ENCODE measurements at regions not wholly inside any gene's neighbourhood (a gene's known extent, or its start where the extent isn't known, plus 50 kb on each side); places are given as distances from the start of the nearest gene placed in this dataset.

GRCh38 chr14:51334566-51334965 lies 94.5 kb downstream of the TMX1 start:
- H3K27ac Mint-ChIP-seq = no peak overlapping the region
- peaks cover 9% of the 10 kb centered on the region for H3K4me1 ChIP-seq (ENCODE audit: insufficient read depth)
- H3K36me3 Mint-ChIP-seq (ENCODE audit: low read depth) = no peaks in the 10 kb centered on the region
- no peaks in the 10 kb centered on the region for H3K27me3 ChIP-seq (ENCODE audit: insufficient read depth)
- no peaks in the 10 kb centered on the region for H3K79me2 ChIP-seq (replicated peaks; ENCODE audit: insufficient read depth)
- no peak overlapping the region for H3K4me3 ChIP-seq
- ATAC-seq (no peak), DNase-seq (ENCODE audit: low spot score) (no peak)
- no peak overlapping the region for H2AFZ ChIP-seq
- no peak overlapping the region for H3K4me3 Mint-ChIP-seq
- no peak overlapping the region for H3K27ac ChIP-seq (ENCODE audit: low read depth)
- H3K36me3 ChIP-seq (ENCODE audit: insufficient read depth) = no peaks in the 10 kb centered on the region; the same call in 1 of the 2 replicates
- H3K9me2 ChIP-seq (ENCODE audit: insufficient read depth) = peaks cover 10% of the 10 kb centered on the region
- no peaks in the 10 kb centered on the region for H4K20me1 ChIP-seq (replicated peaks; ENCODE audit: insufficient read depth)
- H3F3A ChIP-seq (replicated peaks; ENCODE audit: low read depth) = no peaks in the 10 kb centered on the region
- peaks cover 3% of the 10 kb centered on the region for H3K27me3 Mint-ChIP-seq (ENCODE audit: insufficient read depth, low read depth, poor library complexity)
- no peak overlapping the region for H3K4me2 ChIP-seq
- peaks cover 8% of the 10 kb centered on the region; the same call in 2 of the 3 replicates for H3K4me1 Mint-ChIP-seq
- TF ChIP-seq, protein P1, sequence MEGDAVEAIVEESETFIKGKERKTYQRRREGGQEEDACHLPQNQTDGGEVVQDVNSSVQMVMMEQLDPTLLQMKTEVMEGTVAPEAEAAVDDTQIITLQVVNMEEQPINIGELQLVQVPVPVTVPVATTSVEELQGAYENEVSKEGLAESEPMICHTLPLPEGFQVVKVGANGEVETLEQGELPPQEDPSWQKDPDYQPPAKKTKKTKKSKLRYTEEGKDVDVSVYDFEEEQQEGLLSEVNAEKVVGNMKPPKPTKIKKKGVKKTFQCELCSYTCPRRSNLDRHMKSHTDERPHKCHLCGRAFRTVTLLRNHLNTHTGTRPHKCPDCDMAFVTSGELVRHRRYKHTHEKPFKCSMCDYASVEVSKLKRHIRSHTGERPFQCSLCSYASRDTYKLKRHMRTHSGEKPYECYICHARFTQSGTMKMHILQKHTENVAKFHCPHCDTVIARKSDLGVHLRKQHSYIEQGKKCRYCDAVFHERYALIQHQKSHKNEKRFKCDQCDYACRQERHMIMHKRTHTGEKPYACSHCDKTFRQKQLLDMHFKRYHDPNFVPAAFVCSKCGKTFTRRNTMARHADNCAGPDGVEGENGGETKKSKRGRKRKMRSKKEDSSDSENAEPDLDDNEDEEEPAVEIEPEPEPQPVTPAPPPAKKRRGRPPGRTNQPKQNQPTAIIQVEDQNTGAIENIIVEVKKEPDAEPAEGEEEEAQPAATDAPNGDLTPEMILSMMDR (conservative IDR thresholded peaks at IDR 0.05; ENCODE audit: low read depth in 2 of 2) = no peak
- TF ChIP-seq EZH2phosphoT487 (IDR thresholded peaks at IDR 0.05; ENCODE audit: unreplicated experiment) = no peak
- no peak for TF ChIP-seq POLR2AphosphoS5 (IDR thresholded peaks at IDR 0.05; ENCODE audit: low read depth)
- TF ChIP-seq NANOG (IDR thresholded peaks at IDR 0.05; ENCODE audit: borderline replicate concordance) = no peak
- no peak for TF ChIP-seq EZH2 (IDR thresholded peaks at IDR 0.05; ENCODE audit: low read depth, unreplicated experiment)
- H3K9me3 Mint-ChIP-seq = no peaks in the 10 kb centered on the region

DNA sequence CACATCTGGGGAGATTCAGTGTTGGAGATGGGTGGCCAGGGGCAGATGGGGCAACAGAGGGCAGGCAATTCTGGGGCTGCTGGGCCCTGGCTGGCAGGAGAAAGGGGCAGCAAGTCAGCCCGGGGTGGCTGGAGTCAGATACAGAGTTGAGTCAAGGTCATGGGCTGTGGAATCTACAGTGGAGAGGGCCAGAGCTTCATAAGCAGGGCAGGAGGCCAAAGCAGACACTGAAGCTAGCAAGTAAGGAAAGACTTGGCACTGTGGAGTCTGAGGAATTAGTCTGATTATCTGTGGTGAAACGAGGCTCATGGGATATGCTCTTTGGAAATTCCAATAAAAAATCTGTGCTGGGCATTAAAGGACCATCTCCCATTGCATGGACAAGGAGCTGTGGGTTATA lies 95.5 kb downstream of the TMX1 start:
- Mint-ChIP-seq H3K27ac (no peak overlapping the region), H3K4me1 (peaks cover 8% of the 10 kb centered on the region; the same call in 2 of the 3 replicates), H3K4me3 (no peak overlapping the region), H3K27me3 (ENCODE audit: insufficient read depth, low read depth, poor library complexity) (peaks cover 3% of the 10 kb centered on the region), H3K36me3 (ENCODE audit: low read depth) (no peaks in the 10 kb centered on the region), H3K9me3 (no peaks in the 10 kb centered on the region)
- TF ChIP-seq STAT1 (IDR thresholded peaks at IDR 0.05; ENCODE audit: unreplicated experiment) = no peak
- no peak for TF ChIP-seq NANOG (IDR thresholded peaks at IDR 0.05; ENCODE audit: borderline replicate concordance)
- no peak for TF ChIP-seq ZNF331 (CRISPR knock-in tag; IDR thresholded peaks at IDR 0.05; ENCODE audit: low read depth)
- TF ChIP-seq ETS1 (IDR thresholded peaks at IDR 0.05) = no peak
- TF ChIP-seq, protein P1 (conservative IDR thresholded peaks at IDR 0.05; ENCODE audit: low read depth in 2 of 2) = no peak
- no peak for TF ChIP-seq EZH2phosphoT487 (IDR thresholded peaks at IDR 0.05; ENCODE audit: unreplicated experiment)
- no peak for TF ChIP-seq EZH2 (IDR thresholded peaks at IDR 0.05; ENCODE audit: low read depth, unreplicated experiment)
- no peak overlapping the region for H3K4me2 ChIP-seq
- no peaks in the 10 kb centered on the region for H4K20me1 ChIP-seq (replicated peaks; ENCODE audit: insufficient read depth)
- H3K4me1 ChIP-seq (ENCODE audit: insufficient read depth) = peaks cover 9% of the 10 kb centered on the region
- H3K27ac ChIP-seq (ENCODE audit: low read depth) = no peak overlapping the region
- H3F3A ChIP-seq (replicated peaks; ENCODE audit: low read depth) = no peaks in the 10 kb centered on the region
- no peak for DNase-seq (ENCODE audit: low spot score)
- H3K36me3 ChIP-seq (ENCODE audit: insufficient read depth) = no peaks in the 10 kb centered on the region; the same call in 1 of the 2 replicates
- no peaks in the 10 kb centered on the region for H3K79me2 ChIP-seq (replicated peaks; ENCODE audit: insufficient read depth)
- ATAC-seq = no peak
- H3K4me3 ChIP-seq = no peak overlapping the region
- no peaks in the 10 kb centered on the region for H3K27me3 ChIP-seq (ENCODE audit: insufficient read depth)
- H3K9me2 ChIP-seq (ENCODE audit: insufficient read depth) = peaks cover 12% of the 10 kb centered on the region
- no peak overlapping the region for H2AFZ ChIP-seq
